Endothelial cell of umbilical vein (primary cell): ENCODE measurements at regions not wholly inside any gene's neighbourhood (a gene's known extent, or its start where the extent isn't known, plus 50 kb on each side); places are given as distances from the start of the nearest gene placed in this dataset.

Experiments
- EZH2 ChIP-seq: IDR thresholded peaks from 2 replicates; pipeline ENCODE4 v1.6.1; 2012; ENCODE audit warnings: borderline replicate concordance, low read depth, mild to moderate bottlenecking, moderate library complexity, low read length, inconsistent platforms; ENCODE audit not compliant: severe bottlenecking
- FOS ChIP-seq: IDR thresholded peaks from 2 replicates; pipeline ENCODE4 v1.6.1; 2011; ENCODE audit warnings: mild to moderate bottlenecking, low read length, moderate library complexity, borderline replicate concordance; ENCODE audit not compliant: insufficient read depth
- JUN ChIP-seq: IDR thresholded peaks from 2 replicates; pipeline ENCODE4 v1.6.1; 2011; ENCODE audit warnings: borderline replicate concordance, low read depth; ENCODE audit not compliant: insufficient read length, insufficient read depth
- POLR2A ChIP-seq: IDR thresholded peaks from 2 replicates; pipeline ENCODE4 v1.6.1; 2012; ENCODE audit warnings: low read depth, mild to moderate bottlenecking, control low read depth, low read length
- POLR2AphosphoS5 ChIP-seq: IDR thresholded peaks from 2 replicates; pipeline ENCODE4 v1.6.1; 2012; ENCODE audit warnings: low read depth, mild to moderate bottlenecking, control low read depth, low read length, moderate library complexity; ENCODE audit not compliant: insufficient read depth
- TF ChIP-seq, protein P1 (sequence below), 2 donors: IDR thresholded peaks; 1 replicate in 1 of 2; 2 replicates in 1 of 2; pipeline ENCODE4 v1.5.1; 2011; ENCODE audit warnings: low read length in 2 of 2, mild to moderate bottlenecking in 2 of 2, moderate library complexity in 2 of 2, control low read depth in 1 of 2, inconsistent platforms in 1 of 2, low read depth in 1 of 2; ENCODE audit not compliant: insufficient read depth in 1 of 2; ENCODE audit errors: extremely low read depth in 1 of 2

DNA sequence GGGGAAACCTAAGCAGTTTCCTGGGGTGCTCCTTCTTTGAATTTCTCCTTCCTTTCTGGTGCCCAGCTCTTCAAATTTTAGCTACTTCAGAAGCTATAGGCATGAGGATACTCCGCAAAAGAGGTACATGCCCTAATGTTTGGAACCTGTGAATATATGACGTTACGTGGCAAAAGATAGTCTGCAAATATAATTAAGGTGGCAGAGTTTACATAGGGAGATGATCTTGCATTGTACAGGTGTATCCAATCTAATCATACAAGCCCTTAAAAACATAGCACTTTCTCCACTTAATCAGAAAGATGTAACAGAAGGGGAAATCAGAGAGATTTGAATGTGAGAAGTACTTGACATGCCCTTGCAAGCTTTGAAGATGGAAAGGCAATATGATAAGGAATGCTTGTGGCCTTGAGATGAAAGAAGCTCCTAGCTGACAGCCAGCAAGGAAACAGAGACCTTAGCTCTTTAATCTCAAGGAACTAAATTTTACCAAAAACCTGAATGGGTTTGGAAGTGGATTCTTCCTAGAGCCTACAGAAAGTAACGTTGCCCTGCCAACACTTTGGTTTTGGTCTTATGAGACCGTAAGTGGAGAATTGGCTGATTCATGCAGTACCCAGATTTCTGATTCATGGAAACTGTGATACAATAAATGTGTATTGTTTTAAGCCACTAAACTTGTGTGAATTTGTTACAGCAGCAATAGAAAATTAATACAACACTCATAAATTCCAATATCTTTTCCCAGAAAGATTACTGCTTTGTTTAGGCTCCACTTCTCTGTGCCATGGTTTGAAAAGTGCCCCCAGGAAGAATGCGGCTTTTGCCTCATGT is 268.4 kb downstream of the FAM170A start:
- TF ChIP-seq, protein P1, sequence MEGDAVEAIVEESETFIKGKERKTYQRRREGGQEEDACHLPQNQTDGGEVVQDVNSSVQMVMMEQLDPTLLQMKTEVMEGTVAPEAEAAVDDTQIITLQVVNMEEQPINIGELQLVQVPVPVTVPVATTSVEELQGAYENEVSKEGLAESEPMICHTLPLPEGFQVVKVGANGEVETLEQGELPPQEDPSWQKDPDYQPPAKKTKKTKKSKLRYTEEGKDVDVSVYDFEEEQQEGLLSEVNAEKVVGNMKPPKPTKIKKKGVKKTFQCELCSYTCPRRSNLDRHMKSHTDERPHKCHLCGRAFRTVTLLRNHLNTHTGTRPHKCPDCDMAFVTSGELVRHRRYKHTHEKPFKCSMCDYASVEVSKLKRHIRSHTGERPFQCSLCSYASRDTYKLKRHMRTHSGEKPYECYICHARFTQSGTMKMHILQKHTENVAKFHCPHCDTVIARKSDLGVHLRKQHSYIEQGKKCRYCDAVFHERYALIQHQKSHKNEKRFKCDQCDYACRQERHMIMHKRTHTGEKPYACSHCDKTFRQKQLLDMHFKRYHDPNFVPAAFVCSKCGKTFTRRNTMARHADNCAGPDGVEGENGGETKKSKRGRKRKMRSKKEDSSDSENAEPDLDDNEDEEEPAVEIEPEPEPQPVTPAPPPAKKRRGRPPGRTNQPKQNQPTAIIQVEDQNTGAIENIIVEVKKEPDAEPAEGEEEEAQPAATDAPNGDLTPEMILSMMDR (IDR thresholded peaks at IDR 0.05; ENCODE audit: extremely low read depth in 1 of 2, insufficient read depth in 1 of 2, low read depth in 1 of 2, low read length in 2 of 2), result no peak
- TF ChIP-seq JUN (no peak), FOS (no peak), POLR2AphosphoS5 (no peak), EZH2 (no peak), POLR2A (no peak)
